SH-SY5Y (cell line): ENCODE measurements at regions not wholly inside any gene's neighbourhood (a gene's known extent, or its start where the extent isn't known, plus 50 kb on each side); places are given as distances from the start of the nearest gene placed in this dataset.

Source experiments
- GATA2 ChIP-seq: IDR thresholded peaks from 2 replicates; pipeline ENCODE4 v1.6.1; 2011; ENCODE audit warnings: mild to moderate bottlenecking, low read depth, low read length
- GATA3 ChIP-seq: IDR thresholded peaks from 2 replicates; pipeline ENCODE4 v1.6.1; 2011; ENCODE audit warnings: low read depth, mild to moderate bottlenecking, low read length, moderate library complexity

DNA sequence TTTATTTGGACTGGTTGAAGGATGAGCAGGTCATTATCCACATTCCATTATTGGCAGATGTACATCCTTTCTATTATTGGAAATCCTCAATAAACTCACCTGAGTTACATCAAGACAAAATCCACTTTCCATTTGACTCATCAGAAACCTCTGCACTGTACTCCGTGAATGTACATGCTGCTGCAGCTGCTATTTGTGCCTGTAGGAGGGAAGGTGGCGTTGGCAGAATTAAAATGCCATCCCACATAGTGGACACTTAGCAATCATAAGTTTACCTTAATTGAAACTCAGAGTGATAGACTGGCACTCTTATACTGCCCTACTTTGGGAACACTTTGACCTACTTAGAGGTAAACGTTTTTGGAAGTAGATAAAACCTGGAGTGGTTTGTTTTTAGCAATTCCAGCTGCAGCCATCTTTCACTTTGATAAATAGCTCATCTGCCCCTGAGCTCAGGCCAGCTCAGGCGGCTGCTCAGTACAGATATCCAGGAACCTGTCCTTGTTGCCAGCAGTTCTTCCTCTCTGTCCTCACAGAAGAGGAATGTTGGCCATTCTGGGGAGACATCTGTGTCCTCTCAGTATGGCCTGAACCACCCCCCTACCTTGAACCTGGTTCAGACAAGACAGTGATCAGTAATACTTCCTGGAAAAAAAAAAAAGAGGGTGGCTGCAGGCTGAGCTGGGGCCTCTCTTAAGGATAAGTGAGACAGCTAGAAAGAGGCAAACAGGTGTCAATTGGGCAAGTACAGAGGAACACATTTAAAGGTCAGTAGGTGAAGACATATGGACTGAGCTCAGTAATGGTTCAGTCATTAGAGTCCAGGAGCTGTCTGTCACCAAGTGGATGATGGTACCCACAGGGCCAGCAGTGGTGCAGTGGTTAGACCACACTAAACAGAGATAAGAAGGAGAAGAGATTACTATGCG is 153.4 kb upstream of the UMPS start:
- TF ChIP-seq GATA2 = no peak
- no peak for TF ChIP-seq GATA3

DNA sequence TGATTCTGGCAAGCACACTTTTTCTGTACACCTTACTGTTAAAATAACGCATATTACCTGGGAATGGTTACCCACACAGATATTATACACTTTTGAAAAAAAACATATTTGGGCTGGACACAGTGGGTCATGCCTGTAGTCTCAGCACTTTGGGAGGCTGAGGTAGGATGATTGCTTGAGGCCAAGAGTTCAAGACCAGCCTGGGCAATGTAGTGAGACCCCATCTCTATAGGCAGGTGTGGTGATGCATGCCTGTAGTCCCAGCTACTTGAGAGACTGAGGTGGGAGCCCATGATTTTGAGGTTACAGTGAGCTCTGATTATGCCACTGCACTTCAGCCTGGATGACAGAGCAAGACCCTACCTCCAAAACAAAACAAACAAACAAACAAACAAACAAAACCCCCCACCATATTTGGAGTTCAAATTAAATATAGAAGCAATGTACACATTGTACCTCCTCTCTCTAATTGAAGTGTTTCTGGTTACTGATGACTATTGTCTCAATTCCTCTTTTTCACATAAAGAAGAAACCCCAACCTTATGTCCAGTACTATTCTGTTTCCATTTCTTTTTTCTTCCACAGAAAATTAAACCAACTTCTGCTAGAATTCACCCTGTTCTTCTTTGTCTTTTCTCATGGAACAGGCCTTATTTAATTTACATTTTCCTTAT is 152.6 kb upstream of the UMPS start:
- TF ChIP-seq GATA2 = no peak
- TF ChIP-seq GATA3 = no peak

- TF ChIP-seq GATA2 = no peak
- no peak for TF ChIP-seq GATA3
Measured at GRCh38 chr3:124579641-124580040, 150.6 kb upstream of the UMPS start.

DNA sequence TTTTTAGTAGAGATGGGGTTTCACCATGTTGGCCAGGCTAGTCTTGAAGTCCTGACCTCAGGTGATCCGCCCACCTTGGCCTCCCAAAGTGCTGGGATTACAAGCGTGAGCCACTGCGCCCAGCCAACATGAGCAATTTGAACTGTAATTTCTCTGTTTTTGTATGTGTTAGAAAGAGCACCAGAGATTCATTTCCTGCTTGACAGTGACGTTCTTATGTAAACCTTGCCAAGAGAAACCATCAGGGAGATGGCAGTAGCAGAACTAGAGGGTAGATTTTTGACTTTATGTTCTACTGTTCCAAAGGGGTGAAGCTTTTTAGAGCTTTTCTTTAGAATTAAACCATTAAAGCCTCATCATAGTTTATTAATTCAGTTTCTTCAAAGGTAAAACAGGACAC is 148.1 kb upstream of the UMPS start:
- TF ChIP-seq GATA2 (no peak), GATA3 (no peak)

GRCh38 chr3:124582621-124583395 is 147.4 kb upstream of the UMPS start:
- TF ChIP-seq GATA3 (no peak), GATA2 (no peak)

DNA sequence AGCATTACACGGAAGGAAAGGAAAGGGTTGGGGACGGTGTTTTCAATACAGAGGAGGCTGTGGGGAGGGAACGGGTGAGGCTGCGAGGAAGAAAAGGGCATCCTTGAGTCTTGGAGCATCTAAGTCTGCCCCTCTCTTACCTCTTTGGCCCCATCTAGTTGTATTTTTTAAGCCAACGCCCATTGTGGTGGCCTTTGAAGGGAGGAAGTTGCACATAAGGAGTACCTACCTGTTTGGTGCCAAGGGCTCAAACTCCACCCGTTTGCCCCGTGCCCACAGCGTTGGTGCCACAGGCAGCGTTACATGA is 146.1 kb upstream of the UMPS start:
- no peak for TF ChIP-seq GATA2
- TF ChIP-seq GATA3 = no peak

DNA sequence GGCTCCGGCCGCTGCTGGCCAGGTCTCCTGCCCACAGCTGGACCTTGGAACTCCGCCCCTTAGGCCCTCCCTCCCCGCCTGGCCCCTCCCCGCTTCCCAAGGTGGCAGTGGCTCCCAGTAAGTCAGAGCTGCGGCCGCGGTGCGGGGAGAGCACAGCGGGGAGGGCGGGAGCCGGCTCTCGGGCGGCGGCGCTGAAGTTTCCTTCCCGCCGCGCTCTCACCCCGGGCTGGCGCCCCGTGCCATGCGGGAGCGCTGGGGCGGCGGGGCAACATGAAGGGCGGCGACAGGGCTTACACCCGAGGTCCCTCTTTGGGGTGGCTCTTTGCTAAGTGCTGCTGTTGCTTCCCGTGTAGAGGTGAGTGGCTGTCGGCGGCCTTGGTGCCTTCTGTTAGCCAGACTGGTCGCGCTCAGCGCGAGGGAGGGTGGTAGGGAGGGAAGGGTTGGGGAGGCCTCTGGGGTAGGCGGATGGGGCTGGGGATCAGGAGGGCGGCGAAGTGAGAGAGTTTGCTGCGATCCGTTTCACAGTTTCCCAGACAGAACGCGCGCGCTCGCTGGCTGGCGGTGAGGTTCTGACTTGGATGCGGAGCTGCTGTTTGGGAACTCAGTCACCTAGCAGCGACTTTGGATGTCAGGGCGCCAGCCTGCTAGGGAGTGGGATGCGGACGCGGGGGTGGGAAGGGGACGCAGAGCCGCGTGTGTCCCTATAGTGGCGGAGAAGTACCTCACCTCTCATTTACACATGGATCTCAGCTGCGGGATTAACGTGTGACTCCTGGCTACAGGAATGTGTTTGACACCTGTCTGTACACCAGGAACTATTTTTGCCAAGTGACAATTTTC is 145.5 kb upstream of the UMPS start:
- TF ChIP-seq GATA3 (no peak), GATA2 (no peak)

DNA sequence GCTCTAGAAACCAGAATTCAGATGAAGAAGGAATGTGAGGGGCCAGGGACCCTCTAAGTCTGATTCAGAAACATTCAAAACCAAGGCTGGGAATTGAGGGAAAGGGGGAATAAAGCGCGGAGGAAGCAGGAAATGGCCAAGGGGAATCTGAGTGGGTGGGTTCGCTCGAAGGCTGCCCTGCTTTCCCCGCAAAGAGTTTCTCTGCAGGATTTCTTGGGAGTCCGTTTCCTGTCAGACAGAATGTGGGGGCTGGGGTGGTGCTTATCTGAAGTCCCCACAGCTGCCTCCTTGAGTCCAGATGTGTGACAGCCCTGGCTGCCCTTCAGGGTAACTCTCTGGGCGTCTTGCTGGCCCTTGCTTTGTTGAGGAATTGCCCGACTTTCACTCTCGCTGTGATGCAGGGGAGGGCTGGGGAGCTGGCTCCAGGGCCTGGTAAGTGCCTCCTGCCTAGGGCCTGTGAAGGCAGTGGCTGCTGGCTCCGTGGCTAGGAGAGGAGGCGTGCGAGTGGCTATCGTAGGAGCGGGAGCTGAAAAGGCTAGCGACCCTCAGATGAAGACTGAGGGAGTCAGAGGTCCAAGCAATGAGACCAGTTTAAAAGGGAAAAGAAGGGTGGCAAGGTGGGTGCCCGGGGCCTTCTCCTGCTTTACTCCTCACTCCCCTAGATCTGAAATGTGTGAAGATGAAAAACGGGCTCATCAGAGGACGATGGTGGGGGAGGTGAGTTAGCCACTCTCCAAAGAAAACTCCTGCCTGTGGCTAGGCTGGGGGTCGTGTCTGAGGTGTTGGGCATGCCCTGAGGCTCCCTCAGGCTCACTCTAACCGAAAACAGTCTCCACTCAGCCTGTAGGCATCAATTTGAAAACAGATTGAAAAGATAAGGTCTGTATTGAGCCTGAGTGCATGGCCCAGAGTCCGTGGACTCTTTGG is 143.9 kb upstream of the UMPS start:
- TF ChIP-seq GATA3 (no peak), GATA2 (no peak)

GRCh38 chr3:124587053-124587408 is 143.2 kb upstream of the UMPS start:
- TF ChIP-seq GATA2 (no peak), GATA3 (no peak)

DNA sequence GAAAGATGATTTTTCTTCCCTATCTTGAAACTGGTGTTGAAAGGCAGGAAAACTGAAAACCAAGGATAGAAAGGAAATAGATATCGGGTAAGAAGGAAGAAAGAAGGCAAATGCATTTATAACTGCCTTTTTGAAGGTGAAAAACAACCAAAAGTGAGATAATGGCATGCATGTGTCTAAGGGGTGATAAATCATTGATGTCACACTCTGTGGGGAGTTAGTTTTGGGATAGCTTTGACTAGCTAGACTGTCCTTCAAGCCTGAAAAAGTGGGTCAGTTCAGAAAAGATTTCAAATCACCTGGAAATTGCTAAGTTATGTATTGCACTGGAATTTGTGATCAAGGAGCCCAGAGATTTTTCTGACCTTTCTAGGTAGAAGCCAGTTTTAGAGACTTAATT is 142.2 kb upstream of the UMPS start:
- no peak for TF ChIP-seq GATA2
- no peak for TF ChIP-seq GATA3

DNA sequence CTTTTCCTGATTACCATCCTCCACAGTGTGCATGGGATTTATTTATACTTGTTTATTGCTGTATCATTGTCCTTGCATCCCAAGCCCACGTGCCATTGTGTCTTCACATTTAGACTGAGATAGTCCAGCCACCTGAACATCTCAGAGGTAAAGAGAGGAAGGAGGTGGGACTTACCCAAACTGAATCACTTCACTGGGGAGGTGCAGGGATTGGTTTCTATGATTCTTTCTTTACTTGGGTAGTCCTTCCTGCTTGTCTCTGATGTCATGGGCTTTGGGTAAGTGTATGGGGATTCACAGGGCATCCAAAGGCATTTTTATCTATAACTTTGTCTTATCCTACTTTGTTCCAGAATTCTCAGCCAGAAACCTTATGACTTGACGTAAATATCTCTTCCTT is 141.5 kb upstream of the UMPS start:
- TF ChIP-seq GATA2 (no peak), GATA3 (no peak)

DNA sequence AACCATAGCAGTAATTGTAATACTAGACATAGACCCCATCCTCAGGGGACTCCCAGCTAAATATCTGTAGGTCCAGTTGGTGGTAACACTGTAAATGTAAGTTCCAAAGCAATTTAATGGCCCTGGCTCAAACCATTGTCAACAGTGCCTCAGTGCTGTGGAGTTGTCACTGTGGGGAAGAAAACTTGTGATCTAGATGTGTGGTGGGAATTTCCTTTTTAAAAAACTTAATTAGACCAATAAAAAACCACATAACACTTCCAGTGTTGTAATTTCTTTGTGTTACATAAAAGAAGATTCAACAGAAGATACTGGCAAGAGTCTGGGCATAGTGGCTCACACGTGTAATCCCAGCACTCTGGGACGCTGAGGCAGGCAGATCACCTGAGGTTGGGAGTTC is 138.6 kb upstream of the UMPS start:
- TF ChIP-seq GATA2 (no peak), GATA3 (no peak)

DNA sequence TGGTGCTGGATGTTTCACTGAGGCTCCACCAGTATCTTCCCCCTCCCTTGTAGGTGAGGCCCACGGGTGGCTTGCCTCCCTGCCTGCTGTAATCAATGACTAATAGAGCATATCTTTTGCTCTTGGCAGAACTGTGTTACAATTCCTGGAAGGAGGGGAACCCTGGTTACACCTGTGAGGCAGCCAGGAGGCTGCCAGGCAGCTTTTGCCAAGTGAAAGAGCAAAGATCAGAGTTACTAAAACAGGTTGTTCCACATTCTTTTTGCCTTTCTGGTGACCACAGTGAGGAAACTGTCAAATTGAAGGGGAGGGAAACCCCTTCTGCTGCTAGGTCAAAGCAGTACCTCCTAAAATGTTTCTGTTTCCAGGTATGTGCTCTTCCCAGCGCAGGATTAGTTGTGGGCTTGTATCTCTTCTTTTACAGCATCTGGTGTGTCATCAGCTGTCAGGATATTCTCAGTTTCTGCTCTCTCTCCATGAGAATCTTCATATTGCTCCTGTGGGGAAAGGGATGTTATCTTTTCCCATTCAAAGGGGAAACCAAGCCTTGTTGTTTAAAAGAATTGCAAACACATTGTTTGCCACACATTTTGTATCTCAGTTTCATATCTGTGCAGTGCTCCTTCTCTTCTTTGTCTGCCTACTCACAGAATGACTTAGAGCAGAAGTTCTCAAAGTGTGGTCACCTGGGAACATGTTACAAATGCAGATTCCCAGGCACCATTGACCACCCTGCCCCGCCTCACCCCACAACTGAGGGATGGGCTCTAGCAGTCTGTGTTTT is 137.4 kb upstream of the UMPS start:
- TF ChIP-seq GATA2 = no peak
- TF ChIP-seq GATA3 = no peak
